RWPE2 (cell line): ENCODE measurements at regions not wholly inside any gene's neighbourhood (a gene's known extent, or its start where the extent isn't known, plus 50 kb on each side); places are given as distances from the start of the nearest gene placed in this dataset.

Experiments used
- ATAC-seq: fragments of 200-7000 bp; cut with Tn5 transposase; 3 replicates; pipeline ENCODE4 v1.9.1; 2021; ENCODE audit warnings: low read depth
- DNase-seq: peaks from one replicate; pipeline ENCODE4 v3.0.0-alpha.2; 2020; ENCODE audit warnings: low spot score
- H3K27ac ChIP-seq: fragments of 450-650 bp; 2 replicates; pipeline ENCODE4 v1.5.1; 2017; ENCODE audit warnings: mild to moderate bottlenecking; ENCODE audit not compliant: poor library complexity, severe bottlenecking
- H3K27me3 ChIP-seq: fragments of 250-450 bp; sonication (Bioruptor Pico); 2 replicates; pipeline ENCODE4 v1.5.1; 2021; ENCODE audit warnings: mild to moderate bottlenecking, moderate library complexity; ENCODE audit not compliant: insufficient read depth, poor library complexity, severe bottlenecking
- H3K36me3 ChIP-seq: fragments of 250-450 bp; sonication (Bioruptor Pico); 2 replicates; pipeline ENCODE4 v1.5.1; 2020; ENCODE audit warnings: low read depth, mild to moderate bottlenecking, moderate library complexity
- H3K4me1 ChIP-seq: fragments of 250-450 bp; sonication (Bioruptor Pico); 2 replicates; pipeline ENCODE4 v1.5.1; 2021; ENCODE audit warnings: mild to moderate bottlenecking, moderate library complexity; ENCODE audit not compliant: insufficient read depth, poor library complexity, severe bottlenecking
- H3K4me3 ChIP-seq: fragments of 250-450 bp; sonication (Bioruptor Pico); 2 replicates; pipeline ENCODE4 v1.5.1; 2021; ENCODE audit warnings: mild to moderate bottlenecking, moderate library complexity; ENCODE audit not compliant: severe bottlenecking
- H3K9me3 ChIP-seq: fragments of 250-450 bp; sonication (Bioruptor Pico); 2 replicates; pipeline ENCODE4 v1.5.1; 2021; ENCODE audit warnings: mild to moderate bottlenecking, moderate library complexity; ENCODE audit not compliant: severe bottlenecking
- CTCF ChIP-seq: fragments of 450-650 bp; IDR thresholded peaks from one replicate; pipeline ENCODE4 v1.5.1; 2017; ENCODE audit warnings: mild to moderate bottlenecking, moderate library complexity; ENCODE audit not compliant: poor library complexity, severe bottlenecking

GRCh38 chr12:111170543-111170942 is 198.4 kb downstream of the PHETA1 start:
- no peak overlapping the region for H3K4me3 ChIP-seq
- no peak for ATAC-seq
- H3K9me3 ChIP-seq, result no peaks in the 10 kb centered on the region
- H3K36me3 ChIP-seq, result no peaks in the 10 kb centered on the region
- no peak for TF ChIP-seq CTCF
- no peak overlapping the region for H3K27ac ChIP-seq
- no peak for DNase-seq
- H3K4me1 ChIP-seq, result no peaks in the 10 kb centered on the region
- H3K27me3 ChIP-seq, result no peaks in the 10 kb centered on the region

GRCh38 chr12:111169456-111169855 is 199.4 kb downstream of the PHETA1 start:
- TF ChIP-seq CTCF, result no peak
- DNase-seq (no peak), ATAC-seq (no peak)
- no peak overlapping the region for H3K4me3 ChIP-seq
- H3K27ac ChIP-seq, result no peak overlapping the region
- H3K9me3 ChIP-seq, result no peaks in the 10 kb centered on the region
- H3K27me3 ChIP-seq, result no peaks in the 10 kb centered on the region
- H3K4me1 ChIP-seq, result no peaks in the 10 kb centered on the region
- H3K36me3 ChIP-seq, result no peaks in the 10 kb centered on the region

GRCh38 chr12:111169032-111169431 is 199.9 kb downstream of the PHETA1 start:
- H3K4me1 ChIP-seq, result no peaks in the 10 kb centered on the region
- DNase-seq (no peak), ATAC-seq (no peak)
- H3K36me3 ChIP-seq, result no peaks in the 10 kb centered on the region
- no peak overlapping the region for H3K4me3 ChIP-seq
- no peaks in the 10 kb centered on the region for H3K27me3 ChIP-seq
- no peaks in the 10 kb centered on the region for H3K9me3 ChIP-seq
- H3K27ac ChIP-seq, result no peak overlapping the region
- TF ChIP-seq CTCF, result no peak

- ATAC-seq (no peak), DNase-seq (no peak)
- no peaks in the 10 kb centered on the region for H3K4me1 ChIP-seq
- no peak for TF ChIP-seq CTCF
- H3K9me3 ChIP-seq, result no peaks in the 10 kb centered on the region
- no peak overlapping the region for H3K4me3 ChIP-seq
- H3K27me3 ChIP-seq, result no peaks in the 10 kb centered on the region
- no peak overlapping the region for H3K27ac ChIP-seq
- H3K36me3 ChIP-seq, result no peaks in the 10 kb centered on the region
These were observed 200.6 kb downstream of the PHETA1 start for GRCh38 chr12:111168009-111168900.

GRCh38 chr12:111166779-111167540 is 201.9 kb downstream of the PHETA1 start:
- no peaks in the 10 kb centered on the region for H3K36me3 ChIP-seq
- H3K9me3 ChIP-seq, result no peaks in the 10 kb centered on the region
- DNase-seq, result no peak

More at GRCh38 chr12:111166779-111167540, 201.9 kb downstream of the PHETA1 start:
- Histone ChIP-seq H3K27ac (no peak overlapping the region), H3K4me3 (no peak overlapping the region), H3K4me1 (no peaks in the 10 kb centered on the region), H3K27me3 (no peaks in the 10 kb centered on the region)
- ATAC-seq, result no peak
- TF ChIP-seq CTCF, result no peak
